Nephron progenitor cell (in vitro differentiated cells): ENCODE measurements at regions not wholly inside any gene's neighbourhood (a gene's known extent, or its start where the extent isn't known, plus 50 kb on each side); places are given as distances from the start of the nearest gene placed in this dataset.

Experiments used
- DNase-seq: peaks from one replicate; pipeline ENCODE4 v3.0.0; 2021
- H3K27ac Mint-ChIP-seq: 2 replicates; pipeline ENCODE4 v1.8.0; 2021; ENCODE audit warnings: mild to moderate bottlenecking, moderate library complexity, mixed read lengths
- H3K27me3 Mint-ChIP-seq: 2 replicates; pipeline ENCODE4 v1.8.0; 2021; ENCODE audit warnings: mild to moderate bottlenecking, low read depth, mixed read lengths; ENCODE audit not compliant: poor library complexity
- H3K36me3 Mint-ChIP-seq: 2 replicates; pipeline ENCODE4 v1.8.0; 2021; ENCODE audit warnings: low read depth, mixed read lengths
- H3K4me1 Mint-ChIP-seq: 2 replicates; pipeline ENCODE4 v1.8.0; 2021; ENCODE audit warnings: mixed read lengths
- H3K4me3 Mint-ChIP-seq: 2 replicates; pipeline ENCODE4 v1.8.0; 2021; ENCODE audit warnings: mild to moderate bottlenecking, moderate library complexity, mixed read lengths
- H3K9me3 Mint-ChIP-seq: 2 replicates; pipeline ENCODE4 v1.8.0; 2021; ENCODE audit warnings: mild to moderate bottlenecking, moderate library complexity, mixed read lengths
- CTCF ChIP-seq: fragments of 200-600 bp; sonication (generic); IDR thresholded peaks from 2 replicates; pipeline ENCODE4 v1.5.0; 2021; ENCODE audit warnings: antibody characterized with exemption

- Mint-ChIP-seq H3K9me3 (no peaks in the 10 kb centered on the region), H3K4me3 (no peak overlapping the region), H3K36me3 (no peaks in the 10 kb centered on the region), H3K4me1 (peaks cover 31% of the 10 kb centered on the region), H3K27me3 (no peaks in the 10 kb centered on the region), H3K27ac (peak overlapping the region; percentile 72)
- DNase-seq: peak; percentile 44
- TF ChIP-seq CTCF: no peak
These were observed 260.4 kb downstream of the LPIN1 start for GRCh38 chr2:12006850-12007249.

- no peak for DNase-seq
- Mint-ChIP-seq H3K27me3 (no peaks in the 10 kb centered on the region), H3K27ac (peak overlapping the region; percentile 72), H3K4me3 (no peak overlapping the region), H3K9me3 (no peaks in the 10 kb centered on the region), H3K4me1 (peaks cover 31% of the 10 kb centered on the region), H3K36me3 (no peaks in the 10 kb centered on the region)
- no peak for TF ChIP-seq CTCF
These were observed 260.9 kb downstream of the LPIN1 start for GRCh38 chr2:12007282-12007681.

GRCh38 chr2:12008425-12009061 lies 262.1 kb downstream of the LPIN1 start:
- TF ChIP-seq CTCF: no peak
- DNase-seq: no peak
- H3K4me1 Mint-ChIP-seq: peaks cover 31% of the 10 kb centered on the region

GRCh38 chr2:12009323-12009905 lies 263.0 kb downstream of the LPIN1 start:
- Mint-ChIP-seq H3K27ac (peak overlapping the region; percentile 80), H3K27me3 (peaks cover 3% of the 10 kb centered on the region), H3K4me3 (no peak overlapping the region), H3K36me3 (no peaks in the 10 kb centered on the region), H3K4me1 (peaks cover 31% of the 10 kb centered on the region), H3K9me3 (no peaks in the 10 kb centered on the region)
- DNase-seq: no peak
- no peak for TF ChIP-seq CTCF

More at GRCh38 chr2:12008425-12009061, 262.1 kb downstream of the LPIN1 start:
- Mint-ChIP-seq H3K27me3 (peaks cover 3% of the 10 kb centered on the region), H3K9me3 (no peaks in the 10 kb centered on the region), H3K36me3 (no peaks in the 10 kb centered on the region), H3K27ac (no peak overlapping the region), H3K4me3 (no peak overlapping the region)

GRCh38 chr2:12010059-12010458 lies 263.6 kb downstream of the LPIN1 start:
- Mint-ChIP-seq H3K27me3 (peaks cover 3% of the 10 kb centered on the region), H3K27ac (no peak overlapping the region), H3K36me3 (no peaks in the 10 kb centered on the region), H3K4me3 (no peak overlapping the region), H3K9me3 (no peaks in the 10 kb centered on the region), H3K4me1 (peaks cover 31% of the 10 kb centered on the region)
- TF ChIP-seq CTCF: no peak
- no peak for DNase-seq

- peaks cover 31% of the 10 kb centered on the region for H3K4me1 Mint-ChIP-seq
- no peaks in the 10 kb centered on the region for H3K9me3 Mint-ChIP-seq
- peaks cover 3% of the 10 kb centered on the region for H3K27me3 Mint-ChIP-seq
- no peak for TF ChIP-seq CTCF
- no peak overlapping the region for H3K27ac Mint-ChIP-seq
- DNase-seq: no peak
- no peaks in the 10 kb centered on the region for H3K36me3 Mint-ChIP-seq
- no peak overlapping the region for H3K4me3 Mint-ChIP-seq
These were observed 264.3 kb downstream of the LPIN1 start for GRCh38 chr2:12010779-12011178.
